CD14-positive monocyte (primary cell): ENCODE measurements at regions not wholly inside any gene's neighbourhood (a gene's known extent, or its start where the extent isn't known, plus 50 kb on each side); places are given as distances from the start of the nearest gene placed in this dataset.

Source experiments
- DNase-seq, 3 donors: peaks; one replicate each; pipeline ENCODE4 v3.0.0-alpha.2; 2011 to 2022
- H2AFZ ChIP-seq: 2 replicates; pipeline ENCODE4 v1.6.0; 2012; ENCODE audit warnings: mild to moderate bottlenecking, low read depth, low read length, inconsistent platforms; ENCODE audit not compliant: insufficient read depth, poor library complexity, severe bottlenecking
- H3K27ac ChIP-seq, 2 donors: 1 replicate in 1 of 2; 2 replicates in 1 of 2; pipeline ENCODE4 v1.5.1; 2012 to 2013; ENCODE audit warnings: low read length in 2 of 2, control low read depth in 1 of 2, inconsistent platforms in 1 of 2, low read depth in 1 of 2, mild to moderate bottlenecking in 1 of 2
- H3K27me3 ChIP-seq, 2 donors: one replicate each; pipeline versions ENCODE4 v1.6.0 to v1.6.1; 2011 to 2013; ENCODE audit warnings: low read length in 2 of 2; ENCODE audit not compliant: control insufficient read depth in 2 of 2, insufficient read depth in 2 of 2
- H3K36me3 ChIP-seq, 2 donors: replicated peaks in 1 of 2; 1 replicate in 1 of 2; 2 replicates in 1 of 2; pipeline versions ENCODE4 v1.5.1 to v1.6.1; 2012 to 2013; ENCODE audit warnings: low read length in 2 of 2, control low read depth in 1 of 2, inconsistent platforms in 1 of 2, mild to moderate bottlenecking in 1 of 2; ENCODE audit not compliant: insufficient read depth in 2 of 2, control insufficient read depth in 1 of 2
- H3K4me1 ChIP-seq, 2 donors: 1 replicate in 1 of 2; 2 replicates in 1 of 2; pipeline versions ENCODE4 v1.5.1 to v1.6.1; 2012 to 2013; ENCODE audit warnings: low read length in 2 of 2, control low read depth in 1 of 2, inconsistent platforms in 1 of 2, mild to moderate bottlenecking in 1 of 2, moderate library complexity in 1 of 2; ENCODE audit not compliant: insufficient read depth in 2 of 2, control insufficient read depth in 1 of 2
- H3K4me2 ChIP-seq: replicated peaks from 2 replicates; pipeline ENCODE3; 2012; ENCODE audit warnings: low read length, moderate library complexity, mild to moderate bottlenecking; ENCODE audit not compliant: poor library complexity, severe bottlenecking; ENCODE audit errors: extremely low read depth
- H3K4me3 ChIP-seq, 3 experiments: fragments of 200-600 bp in 1 of 3; sonication (generic) in 1 of 3; replicated peaks in 1 of 3; 1 replicate in 2 of 3; 2 replicates in 1 of 3; pipeline ENCODE4 v1.5.1; 2011 to 2013; ENCODE audit warnings: low read length in 3 of 3, mild to moderate bottlenecking in 3 of 3, control low read depth in 2 of 3, low read depth in 2 of 3, inconsistent platforms in 1 of 3, moderate library complexity in 1 of 3
- H3K79me2 ChIP-seq: 2 replicates; pipeline ENCODE4 v1.6.0; 2012; ENCODE audit warnings: mild to moderate bottlenecking, control low read depth, inconsistent platforms, low read length, moderate library complexity; ENCODE audit not compliant: insufficient read depth
- H3K9ac ChIP-seq: 2 replicates; pipeline ENCODE4 v1.6.0; 2017; ENCODE audit warnings: low read length, mild to moderate bottlenecking; ENCODE audit not compliant: insufficient read depth, poor library complexity, severe bottlenecking
- H3K9me3 ChIP-seq, 2 donors: replicated peaks in 1 of 2; 1 replicate in 1 of 2; 2 replicates in 1 of 2; pipeline versions ENCODE4 v1.5.1 to v1.6.1; 2012 to 2013; ENCODE audit warnings: low read length in 2 of 2, control low read depth in 1 of 2; ENCODE audit not compliant: control insufficient read depth in 1 of 2, insufficient read depth in 1 of 2
- H4K20me1 ChIP-seq: 2 replicates; pipeline ENCODE4 v1.6.0; 2012; ENCODE audit warnings: mild to moderate bottlenecking, low read length, control low read depth, moderate library complexity; ENCODE audit not compliant: insufficient read depth
- H3K27ac Mint-ChIP-seq, 7 donors: one replicate each; pipeline ENCODE4 v1.8.0; 2020; ENCODE audit warnings: mild to moderate bottlenecking in 7 of 7, mixed read lengths in 7 of 7, moderate library complexity in 6 of 7, inconsistent platforms in 2 of 7
- H3K27me3 Mint-ChIP-seq, 3 donors: one replicate each; pipeline ENCODE4 v1.8.0; 2021 to 2022; ENCODE audit warnings: low read depth in 3 of 3, mild to moderate bottlenecking in 3 of 3, mixed read lengths in 3 of 3, moderate library complexity in 3 of 3, inconsistent platforms in 1 of 3
- H3K36me3 Mint-ChIP-seq, 2 donors: one replicate each; pipeline ENCODE4 v1.8.0; 2020; ENCODE audit warnings: mixed read lengths in 2 of 2, inconsistent platforms in 1 of 2, mild to moderate bottlenecking in 1 of 2
- H3K4me1 Mint-ChIP-seq: one replicate; pipeline ENCODE4 v1.8.0; 2020; ENCODE audit warnings: mild to moderate bottlenecking, mixed read lengths
- H3K4me3 Mint-ChIP-seq, 2 donors: one replicate each; pipeline ENCODE4 v1.8.0; 2020; ENCODE audit warnings: mild to moderate bottlenecking in 2 of 2, mixed read lengths in 2 of 2, moderate library complexity in 1 of 2
- H3K9me3 Mint-ChIP-seq, 7 donors: one replicate each; pipeline ENCODE4 v1.8.0; 2020 to 2022; ENCODE audit warnings: mixed read lengths in 7 of 7, mild to moderate bottlenecking in 6 of 7, moderate library complexity in 6 of 7, inconsistent platforms in 2 of 7
- CTCF ChIP-seq: fragments of 200-600 bp; IDR thresholded peaks from one replicate; pipeline ENCODE4 v1.8.0; 2022; ENCODE audit warnings: antibody characterized with exemption, mild to moderate bottlenecking
- whole genome bisulfite sequencing: methylation state at CpG from one replicate; pipeline ENCODE4 v1.1.5; 2013; ENCODE audit warnings: missing lambda C conversion rate; ENCODE audit not compliant: insufficient coverage; 5-methylcytosine and 5-hydroxymethylcytosine counted together
- intact Hi-C, 2 donors: fragments of 100-400 bp; cut with micrococcal nuclease; formaldehyde crosslinking; loops; one replicate each; pipeline versions ENCODE4 v1.15.0 to v1.15.1; 2023

GRCh38 chr3:117885011-117885441 is 1149.6 kb downstream of the IGSF11 start:
- H3K79me2 ChIP-seq = no peaks in the 10 kb centered on the region
- H3K27ac ChIP-seq = no peak overlapping the region
- no peak overlapping the region for H3K4me3 ChIP-seq
- peaks cover 0 to 3% (median 0%) of the 10 kb centered on the region in 7 donors for H3K9me3 Mint-ChIP-seq
- H3K4me1 Mint-ChIP-seq = no peaks in the 10 kb centered on the region
- DNase-seq = no peak
- no peak overlapping the region for H3K4me2 ChIP-seq
- H3K4me3 Mint-ChIP-seq = no peak overlapping the region
- no peaks in the 10 kb centered on the region for H3K27me3 ChIP-seq
- peaks cover 0 to 3% (median 0%) of the 10 kb centered on the region in 3 donors for H3K27me3 Mint-ChIP-seq
- H3K27ac Mint-ChIP-seq = no peak overlapping the region
- no peaks in the 10 kb centered on the region for H3K36me3 Mint-ChIP-seq
- no peaks in the 10 kb centered on the region for H3K9me3 ChIP-seq
- no peaks in the 10 kb centered on the region for H3K4me1 ChIP-seq
- no peak overlapping the region for H2AFZ ChIP-seq
- intact Hi-C loops = no loop called here
- H4K20me1 ChIP-seq = no peaks in the 10 kb centered on the region
- H3K36me3 ChIP-seq = no peaks in the 10 kb centered on the region
- no peak overlapping the region for H3K9ac ChIP-seq
- no peak for TF ChIP-seq CTCF
- 0% methylated on average over 1 of the region's 5 CpGs for WGBS

GRCh38 chr3:117886147-117886546 is 1148.5 kb downstream of the IGSF11 start:
- Mint-ChIP-seq H3K27me3 (peaks cover 0 to 2% (median 0%) of the 10 kb centered on the region in 3 donors), H3K36me3 (no peaks in the 10 kb centered on the region), H3K4me3 (no peak overlapping the region), H3K4me1 (no peaks in the 10 kb centered on the region), H3K27ac (no peak overlapping the region), H3K9me3 (peaks cover 0 to 2% (median 0%) of the 10 kb centered on the region in 7 donors)
- no peak overlapping the region for H3K4me3 ChIP-seq
- 100% methylated on average over 1 of the region's 3 CpGs for WGBS
- intact Hi-C loops = no loop called here
- TF ChIP-seq CTCF = no peak
- no peak overlapping the region for H3K4me2 ChIP-seq
- H3K27ac ChIP-seq = no peak overlapping the region
- no peaks in the 10 kb centered on the region for H3K4me1 ChIP-seq
- no peaks in the 10 kb centered on the region for H3K27me3 ChIP-seq
- no peaks in the 10 kb centered on the region for H3K36me3 ChIP-seq
- no peaks in the 10 kb centered on the region for H3K79me2 ChIP-seq
- H2AFZ ChIP-seq = no peak overlapping the region
- DNase-seq = no peak
- H3K9ac ChIP-seq = no peak overlapping the region
- H4K20me1 ChIP-seq = no peaks in the 10 kb centered on the region
- no peaks in the 10 kb centered on the region for H3K9me3 ChIP-seq
